ENCODE measurements at regions not wholly inside any gene's neighbourhood (a gene's known extent, or its start where the extent isn't known, plus 50 kb on each side); places are given as distances from the start of the nearest gene placed in this dataset.

- no peak overlapping the region for H3K4me3 ChIP-seq (ENCODE audit: low read depth, low read length)
- H3K4me1 ChIP-seq (ENCODE audit: control insufficient read depth, insufficient read depth, low read length, poor library complexity, severe bottlenecking) = no peaks in the 10 kb centered on the region
- Mint-ChIP-seq H3K36me3 (no peaks in the 10 kb centered on the region), H3K4me1 (no peaks in the 10 kb centered on the region), H3K27me3 (peaks cover 40% of the 10 kb centered on the region), H3K27ac (no peak overlapping the region), H3K4me3 (no peak overlapping the region), H3K9me3 (no peaks in the 10 kb centered on the region)
- peaks cover 9% of the 10 kb centered on the region for H3K27me3 ChIP-seq (ENCODE audit: control insufficient read depth, insufficient read depth, low read length)
- no peak overlapping the region for H3K27ac ChIP-seq (ENCODE audit: insufficient read depth, low read length, poor library complexity, severe bottlenecking)
- H3K9me3 ChIP-seq (ENCODE audit: control insufficient read depth in 2 of 2, low read length in 2 of 2) = no peaks in the 10 kb centered on the region
- ATAC-seq (ENCODE audit: low read depth in 2 of 2) = no peak
- H3K36me3 ChIP-seq (ENCODE audit: control insufficient read depth, insufficient read depth, low read length) = no peaks in the 10 kb centered on the region
- no peak for DNase-seq
Observed at GRCh38 chr6:150541576-150541975, 58.1 kb upstream of the PLEKHG1 start.

- H3K4me1 ChIP-seq (ENCODE audit: control insufficient read depth, insufficient read depth, low read length, poor library complexity, severe bottlenecking) = no peaks in the 10 kb centered on the region
- no peak overlapping the region for H3K27ac ChIP-seq (ENCODE audit: insufficient read depth, low read length, poor library complexity, severe bottlenecking)
- H3K9me3 ChIP-seq (ENCODE audit: control insufficient read depth in 2 of 2, low read length in 2 of 2) = no peaks in the 10 kb centered on the region
- no peak for ATAC-seq (ENCODE audit: low read depth in 2 of 2)
- Mint-ChIP-seq H3K4me3 (no peak overlapping the region), H3K27ac (no peak overlapping the region), H3K27me3 (peaks cover 36% of the 10 kb centered on the region), H3K4me1 (no peaks in the 10 kb centered on the region), H3K36me3 (no peaks in the 10 kb centered on the region), H3K9me3 (no peaks in the 10 kb centered on the region)
- no peaks in the 10 kb centered on the region for H3K36me3 ChIP-seq (ENCODE audit: control insufficient read depth, insufficient read depth, low read length)
- no peak overlapping the region for H3K4me3 ChIP-seq (ENCODE audit: low read depth, low read length)
- no peak for DNase-seq
- H3K27me3 ChIP-seq (ENCODE audit: control insufficient read depth, insufficient read depth, low read length) = peaks cover 11% of the 10 kb centered on the region
Observed at GRCh38 chr6:150543178-150543577, 56.5 kb upstream of the PLEKHG1 start.

GRCh38 chr6:150544793-150545192 lies 54.9 kb upstream of the PLEKHG1 start:
- H3K4me3 Mint-ChIP-seq = no peak overlapping the region
- H3K4me3 ChIP-seq (ENCODE audit: low read depth, low read length) = no peak overlapping the region
- no peaks in the 10 kb centered on the region for H3K9me3 ChIP-seq (ENCODE audit: control insufficient read depth in 2 of 2, low read length in 2 of 2)
- no peaks in the 10 kb centered on the region for H3K9me3 Mint-ChIP-seq
- no peak overlapping the region for H3K27ac ChIP-seq (ENCODE audit: insufficient read depth, low read length, poor library complexity, severe bottlenecking)
- ATAC-seq (ENCODE audit: low read depth in 2 of 2) = no peak
- no peaks in the 10 kb centered on the region for H3K4me1 Mint-ChIP-seq
- no peaks in the 10 kb centered on the region for H3K4me1 ChIP-seq (ENCODE audit: control insufficient read depth, insufficient read depth, low read length, poor library complexity, severe bottlenecking)
- H3K27me3 ChIP-seq (ENCODE audit: control insufficient read depth, insufficient read depth, low read length) = peaks cover 9% of the 10 kb centered on the region
- H3K36me3 ChIP-seq (ENCODE audit: control insufficient read depth, insufficient read depth, low read length) = no peaks in the 10 kb centered on the region
- H3K27ac Mint-ChIP-seq = no peak overlapping the region
- H3K36me3 Mint-ChIP-seq = no peaks in the 10 kb centered on the region
- peaks cover 28% of the 10 kb centered on the region for H3K27me3 Mint-ChIP-seq
- no peak for DNase-seq

DNA sequence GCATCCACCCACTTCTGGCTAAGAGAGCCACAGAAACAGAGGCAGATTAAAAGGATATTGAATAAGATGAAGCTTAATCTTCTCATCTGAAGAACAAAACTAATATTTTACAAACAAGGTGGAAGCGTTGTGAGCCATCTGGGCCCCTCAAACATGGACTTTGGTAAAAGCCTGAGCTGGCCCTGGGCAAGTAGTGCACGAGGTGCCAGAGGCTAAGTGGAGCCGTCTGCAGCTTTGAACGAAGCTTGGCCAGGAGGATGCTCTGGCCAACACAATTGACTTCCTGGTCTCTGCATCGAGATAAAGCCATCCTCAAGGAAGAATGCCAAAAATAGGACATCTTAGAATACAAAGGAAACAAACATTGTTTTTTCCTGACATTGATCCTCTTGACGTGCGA lies 53.2 kb upstream of the PLEKHG1 start:
- DNase-seq (no peak), ATAC-seq (ENCODE audit: low read depth in 2 of 2) (no peak)
- Mint-ChIP-seq H3K27me3 (peaks cover 18% of the 10 kb centered on the region), H3K27ac (no peak overlapping the region), H3K4me3 (no peak overlapping the region), H3K36me3 (no peaks in the 10 kb centered on the region), H3K9me3 (no peaks in the 10 kb centered on the region), H3K4me1 (no peaks in the 10 kb centered on the region)
- Histone ChIP-seq H3K36me3 (ENCODE audit: control insufficient read depth, insufficient read depth, low read length) (no peaks in the 10 kb centered on the region), H3K27ac (ENCODE audit: insufficient read depth, low read length, poor library complexity, severe bottlenecking) (no peak overlapping the region), H3K9me3 (ENCODE audit: control insufficient read depth in 2 of 2, low read length in 2 of 2) (no peaks in the 10 kb centered on the region), H3K4me3 (ENCODE audit: low read depth, low read length) (no peak overlapping the region), H3K27me3 (ENCODE audit: control insufficient read depth, insufficient read depth, low read length) (peaks cover 7% of the 10 kb centered on the region), H3K4me1 (ENCODE audit: control insufficient read depth, insufficient read depth, low read length, poor library complexity, severe bottlenecking) (no peaks in the 10 kb centered on the region)

GRCh38 chr6:150547502-150548222 lies 52.0 kb upstream of the PLEKHG1 start:
- H3K27me3 Mint-ChIP-seq = peaks cover 20% of the 10 kb centered on the region
- DNase-seq (no peak), ATAC-seq (ENCODE audit: low read depth in 2 of 2) (no peak)
- H3K4me3 Mint-ChIP-seq = no peak overlapping the region
- Histone ChIP-seq H3K27me3 (ENCODE audit: control insufficient read depth, insufficient read depth, low read length) (peaks cover 7% of the 10 kb centered on the region), H3K36me3 (ENCODE audit: control insufficient read depth, insufficient read depth, low read length) (no peaks in the 10 kb centered on the region), H3K27ac (ENCODE audit: insufficient read depth, low read length, poor library complexity, severe bottlenecking) (no peak overlapping the region), H3K4me1 (ENCODE audit: control insufficient read depth, insufficient read depth, low read length, poor library complexity, severe bottlenecking) (no peaks in the 10 kb centered on the region), H3K4me3 (ENCODE audit: low read depth, low read length) (no peak overlapping the region), H3K9me3 (ENCODE audit: control insufficient read depth in 2 of 2, low read length in 2 of 2) (no peaks in the 10 kb centered on the region)
- H3K9me3 Mint-ChIP-seq = peaks cover 0 to 1% (median 0%) of the 10 kb centered on the region in 7 donors
- no peaks in the 10 kb centered on the region for H3K4me1 Mint-ChIP-seq
- no peaks in the 10 kb centered on the region for H3K36me3 Mint-ChIP-seq
- no peak overlapping the region for H3K27ac Mint-ChIP-seq

GRCh38 chr6:150548330-150548729 lies 51.4 kb upstream of the PLEKHG1 start:
- H3K4me3 Mint-ChIP-seq = no peak overlapping the region
- ATAC-seq (ENCODE audit: low read depth in 2 of 2) (no peak), DNase-seq (no peak)
- no peak overlapping the region for H3K27ac Mint-ChIP-seq
- H3K27me3 Mint-ChIP-seq = peaks cover 24% of the 10 kb centered on the region
- H3K4me3 ChIP-seq (ENCODE audit: low read depth, low read length) = no peak overlapping the region
- H3K4me1 Mint-ChIP-seq = no peaks in the 10 kb centered on the region
- no peak overlapping the region for H3K27ac ChIP-seq (ENCODE audit: insufficient read depth, low read length, poor library complexity, severe bottlenecking)
- H3K27me3 ChIP-seq (ENCODE audit: control insufficient read depth, insufficient read depth, low read length) = peaks cover 5% of the 10 kb centered on the region
- H3K36me3 ChIP-seq (ENCODE audit: control insufficient read depth, insufficient read depth, low read length) = no peaks in the 10 kb centered on the region
- no peaks in the 10 kb centered on the region for H3K4me1 ChIP-seq (ENCODE audit: control insufficient read depth, insufficient read depth, low read length, poor library complexity, severe bottlenecking)
- H3K9me3 ChIP-seq (ENCODE audit: control insufficient read depth in 2 of 2, low read length in 2 of 2) = no peaks in the 10 kb centered on the region
- H3K36me3 Mint-ChIP-seq = no peaks in the 10 kb centered on the region
- peaks cover 0 to 6% (median 0%) of the 10 kb centered on the region in 7 donors for H3K9me3 Mint-ChIP-seq

DNA sequence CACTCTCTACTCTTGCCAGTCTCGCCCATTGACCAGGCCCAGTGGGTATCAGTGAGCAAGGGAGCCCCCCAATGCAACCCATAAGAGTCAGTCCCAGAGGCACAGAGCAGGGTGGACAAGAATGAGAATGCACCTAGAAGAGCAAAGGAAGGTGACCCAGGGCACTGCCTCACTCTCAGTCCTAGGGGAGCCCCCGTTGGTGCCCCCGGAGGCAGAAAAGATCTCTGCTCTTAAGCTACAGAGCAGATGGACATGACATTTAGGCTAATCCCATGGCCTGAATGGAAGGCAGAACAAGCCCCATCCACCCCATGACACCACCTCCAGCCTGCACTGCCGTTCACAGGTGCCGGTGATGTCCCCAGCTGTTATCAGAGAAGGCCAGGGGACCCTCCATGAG lies 50.7 kb upstream of the PLEKHG1 start:
- no peak overlapping the region for H3K4me3 Mint-ChIP-seq
- Histone ChIP-seq H3K36me3 (ENCODE audit: control insufficient read depth, insufficient read depth, low read length) (no peaks in the 10 kb centered on the region), H3K9me3 (ENCODE audit: control insufficient read depth in 2 of 2, low read length in 2 of 2) (no peaks in the 10 kb centered on the region), H3K4me3 (ENCODE audit: low read depth, low read length) (no peak overlapping the region), H3K27me3 (ENCODE audit: control insufficient read depth, insufficient read depth, low read length) (peaks cover 4% of the 10 kb centered on the region), H3K4me1 (ENCODE audit: control insufficient read depth, insufficient read depth, low read length, poor library complexity, severe bottlenecking) (no peaks in the 10 kb centered on the region), H3K27ac (ENCODE audit: insufficient read depth, low read length, poor library complexity, severe bottlenecking) (no peak overlapping the region)
- no peaks in the 10 kb centered on the region for H3K4me1 Mint-ChIP-seq
- H3K9me3 Mint-ChIP-seq = peaks cover 0 to 7% (median 0%) of the 10 kb centered on the region in 7 donors
- no peak for ATAC-seq (ENCODE audit: low read depth in 2 of 2)
- no peak for DNase-seq
- H3K27me3 Mint-ChIP-seq = peaks cover 21% of the 10 kb centered on the region
- H3K36me3 Mint-ChIP-seq = no peaks in the 10 kb centered on the region
- H3K27ac Mint-ChIP-seq = no peak overlapping the region

- Mint-ChIP-seq H3K9me3 (peaks cover 0 to 7% (median 0%) of the 10 kb centered on the region in 7 donors), H3K4me1 (no peaks in the 10 kb centered on the region), H3K27me3 (peaks cover 21% of the 10 kb centered on the region), H3K36me3 (no peaks in the 10 kb centered on the region), H3K4me3 (no peak overlapping the region), H3K27ac (no peak overlapping the region)
- DNase-seq (no peak), ATAC-seq (ENCODE audit: low read depth in 2 of 2) (no peak)
- no peaks in the 10 kb centered on the region for H3K36me3 ChIP-seq (ENCODE audit: control insufficient read depth, insufficient read depth, low read length)
- H3K4me3 ChIP-seq (ENCODE audit: low read depth, low read length) = no peak overlapping the region
- H3K27me3 ChIP-seq (ENCODE audit: control insufficient read depth, insufficient read depth, low read length) = peaks cover 4% of the 10 kb centered on the region
- no peak overlapping the region for H3K27ac ChIP-seq (ENCODE audit: insufficient read depth, low read length, poor library complexity, severe bottlenecking)
- no peaks in the 10 kb centered on the region for H3K9me3 ChIP-seq (ENCODE audit: control insufficient read depth in 2 of 2, low read length in 2 of 2)
- H3K4me1 ChIP-seq (ENCODE audit: control insufficient read depth, insufficient read depth, low read length, poor library complexity, severe bottlenecking) = no peaks in the 10 kb centered on the region
Observed at GRCh38 chr6:150549674-150550101, 50.0 kb upstream of the PLEKHG1 start.

Measured in CD4-positive, CD25-positive, alpha-beta regulatory T cell (primary cell).